ENCODE measurements at regions not wholly inside any gene's neighbourhood (a gene's known extent, or its start where the extent isn't known, plus 50 kb on each side); places are given as distances from the start of the nearest gene placed in this dataset.

DNA sequence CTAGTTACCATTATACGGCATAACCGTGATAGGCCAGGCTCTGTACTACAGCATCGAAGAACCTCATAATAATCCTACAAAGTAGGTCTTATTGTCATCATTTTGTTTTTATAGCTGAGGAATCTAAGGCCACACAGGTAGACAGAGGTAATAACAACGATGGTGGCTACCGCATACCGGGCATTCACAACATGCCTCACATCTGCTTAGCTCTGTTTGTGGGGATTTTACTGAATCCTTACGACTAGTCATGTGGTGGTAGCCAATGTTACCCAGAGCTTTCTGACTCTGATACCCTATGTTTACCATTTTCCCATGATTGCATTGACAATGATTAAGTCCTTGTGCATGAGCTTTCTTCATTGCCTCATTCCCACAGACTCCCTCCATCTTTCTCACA lies 269.4 kb downstream of the TCF7L2 start:
- DNase-seq = no peak

DNA sequence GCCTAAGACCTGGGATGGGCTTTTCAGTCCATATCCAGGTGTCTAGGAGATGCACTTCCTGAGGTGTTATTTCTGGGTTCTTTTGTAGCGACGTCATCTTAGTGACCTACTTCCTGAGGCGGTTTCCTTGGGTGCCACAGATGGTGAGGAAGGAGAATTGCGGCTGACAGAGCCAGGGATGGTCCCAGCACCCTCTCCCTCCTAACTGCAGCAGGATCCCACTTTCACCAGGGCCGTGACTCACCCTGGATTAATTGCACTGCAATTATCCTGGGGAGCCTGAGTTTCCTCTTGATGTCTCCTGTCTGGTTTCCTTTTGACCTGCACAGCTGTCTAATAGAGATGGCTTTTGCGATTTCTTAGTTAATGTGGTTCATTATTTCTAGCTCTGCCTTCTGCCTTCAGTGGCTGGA lies 271.7 kb downstream of the TCF7L2 start:
- DNase-seq = no peak

DNA sequence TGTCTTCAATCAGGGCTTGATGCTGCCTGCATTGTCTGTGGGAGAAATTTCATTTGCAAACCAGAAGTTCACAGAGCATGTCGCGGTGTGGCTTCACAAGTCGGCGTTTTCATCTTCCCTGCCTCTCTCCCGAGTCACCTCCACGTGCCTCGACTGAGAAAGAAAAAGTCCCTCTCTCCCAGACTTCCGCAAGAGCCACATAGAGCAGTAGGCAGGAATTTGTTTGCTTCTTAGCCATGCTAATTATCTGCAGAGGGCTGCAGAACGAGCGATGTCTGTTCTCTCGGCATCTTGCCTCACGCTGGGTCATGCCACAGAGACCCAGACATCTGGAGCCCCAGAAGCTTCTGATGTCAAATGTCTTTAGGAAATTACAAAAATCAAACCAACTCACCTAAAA lies 272.2 kb downstream of the TCF7L2 start:
- no peak for DNase-seq

DNA sequence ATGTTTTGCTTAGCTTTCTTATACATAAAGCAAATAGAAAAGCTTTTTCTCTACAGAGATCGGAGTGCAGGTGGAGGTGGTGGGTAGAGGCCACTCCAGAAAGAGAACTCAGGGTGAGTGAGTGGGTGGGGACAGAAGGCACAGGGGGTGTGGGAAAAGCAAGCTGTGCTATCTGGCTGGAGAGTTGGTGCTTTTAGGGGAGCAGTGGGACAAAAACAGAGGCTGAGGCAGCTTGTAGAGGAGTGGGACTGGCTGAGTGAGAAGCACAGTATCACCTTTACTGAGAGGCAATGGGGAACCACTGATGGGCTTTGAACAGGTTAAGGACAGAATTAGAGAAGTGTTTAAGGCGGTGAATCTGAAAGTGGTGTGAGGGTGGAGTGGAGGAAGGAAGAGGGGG lies 275.3 kb downstream of the TCF7L2 start:
- no peak for DNase-seq

DNA sequence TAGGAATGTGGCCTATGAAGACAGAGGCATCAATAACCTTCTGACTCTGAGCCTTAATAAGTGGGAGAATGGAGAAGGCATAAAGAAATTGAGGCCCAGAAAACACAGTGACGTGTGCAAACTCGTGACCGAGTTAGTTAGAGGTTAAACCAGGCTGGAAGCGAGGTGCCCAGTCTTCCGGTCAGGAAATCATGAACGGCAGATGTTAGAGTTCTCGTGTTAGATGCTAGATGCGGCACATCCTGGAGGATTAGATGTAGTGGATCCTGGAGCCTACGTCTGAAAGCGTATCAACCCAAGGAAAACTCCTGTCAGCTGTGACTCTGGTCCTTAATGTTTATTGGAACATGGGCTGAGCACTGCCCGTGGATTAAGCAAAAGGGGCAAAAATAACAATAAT lies 275.9 kb downstream of the TCF7L2 start:
- no peak for DNase-seq

DNA sequence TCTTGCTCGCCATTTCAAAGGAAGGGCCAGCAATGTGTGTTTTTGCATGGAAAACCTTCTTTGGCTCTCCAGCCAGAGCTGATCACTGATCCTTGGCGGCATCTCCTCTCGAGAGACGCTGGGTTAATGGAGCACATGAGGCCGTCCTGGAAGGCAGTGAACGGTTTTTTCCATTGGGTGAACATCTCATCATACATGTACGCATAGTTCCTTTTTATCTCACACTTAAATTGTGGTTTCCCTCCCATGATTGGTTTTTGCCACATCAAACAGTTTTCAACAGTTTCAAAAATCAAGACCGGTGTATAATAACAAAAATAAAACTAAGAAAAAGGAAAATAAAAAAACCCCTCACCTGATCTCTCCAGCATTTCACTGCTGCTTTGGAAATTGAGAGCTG lies 276.4 kb downstream of the TCF7L2 start:
- no peak for DNase-seq

DNA sequence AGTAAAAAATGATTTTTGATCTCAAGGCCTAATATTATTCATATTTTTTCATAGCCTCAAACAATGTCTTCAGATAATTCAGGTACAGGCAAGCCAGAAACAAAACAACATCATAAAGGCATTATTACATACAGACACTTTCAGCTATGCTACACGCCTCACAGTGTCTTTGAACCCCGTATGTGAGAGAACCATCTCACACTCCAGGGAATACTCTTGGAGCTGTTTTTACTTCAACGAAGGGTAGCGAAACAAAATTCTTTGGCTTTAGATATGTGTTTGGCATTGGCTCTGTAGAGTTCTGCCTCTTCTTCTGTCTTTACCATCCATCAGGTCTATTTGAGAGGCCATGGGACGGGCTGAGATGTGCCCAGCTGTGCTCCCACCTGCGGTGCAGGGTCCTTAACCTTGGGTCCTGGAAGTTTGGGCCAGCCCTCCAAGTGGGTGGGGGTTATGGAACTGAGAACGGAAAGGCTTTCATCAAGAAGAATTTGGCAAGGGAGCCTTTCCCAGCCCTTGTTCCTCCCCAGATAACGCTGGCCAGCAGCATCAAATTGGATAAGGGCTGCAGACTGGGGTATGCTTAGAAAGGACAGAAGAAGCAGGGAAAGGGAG lies 276.9 kb downstream of the TCF7L2 start:
- DNase-seq = no peak

DNA sequence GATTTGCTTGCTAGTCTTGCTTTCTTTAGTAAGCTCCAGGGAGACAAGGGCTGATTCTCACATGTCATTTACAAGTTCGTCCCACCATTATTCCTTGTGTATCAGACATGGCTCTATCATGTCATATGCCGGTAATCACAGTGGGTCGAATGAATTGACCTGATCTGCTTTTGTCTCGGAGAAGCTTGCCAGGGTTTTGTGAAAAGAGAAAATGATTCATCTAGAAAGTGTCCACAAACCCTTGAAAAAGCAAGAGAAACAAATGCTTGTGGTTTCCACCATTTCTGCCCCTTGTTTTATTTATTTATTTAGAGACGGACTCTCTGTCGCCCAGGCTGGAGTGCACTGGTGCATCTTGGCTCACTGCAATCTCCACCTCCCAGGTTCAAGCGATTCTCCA lies 278.5 kb downstream of the TCF7L2 start:
- no peak for DNase-seq

DNA sequence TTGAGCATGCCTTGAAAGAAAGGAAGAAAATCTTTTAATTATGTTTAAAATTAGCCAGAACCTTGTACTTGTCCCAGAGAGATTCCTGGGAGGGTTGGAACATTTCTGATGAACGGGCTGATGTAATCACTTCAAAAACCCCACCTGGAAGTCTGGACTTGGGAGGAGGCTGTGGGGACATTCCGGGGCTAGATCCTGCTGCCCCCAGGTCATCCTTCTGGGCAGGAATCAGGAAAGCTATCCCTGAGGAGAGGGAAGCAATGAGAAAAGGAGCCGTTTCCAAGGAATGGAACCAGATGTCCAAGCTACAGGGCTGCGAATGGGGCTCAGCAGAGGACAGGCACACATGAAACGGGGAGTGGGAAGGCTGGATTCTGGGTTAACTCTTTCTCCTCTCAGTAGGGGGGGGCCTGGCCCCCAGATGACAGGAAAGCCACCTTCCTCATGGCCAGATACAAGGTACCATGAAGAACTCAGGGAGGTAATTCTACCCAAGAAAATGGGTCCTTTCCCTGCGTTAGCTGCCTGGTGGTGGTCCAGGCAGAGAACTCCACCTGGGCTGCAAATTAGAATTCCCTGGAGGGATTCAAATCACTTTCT lies 280.1 kb downstream of the TCF7L2 start:
- DNase-seq = no peak

DNA sequence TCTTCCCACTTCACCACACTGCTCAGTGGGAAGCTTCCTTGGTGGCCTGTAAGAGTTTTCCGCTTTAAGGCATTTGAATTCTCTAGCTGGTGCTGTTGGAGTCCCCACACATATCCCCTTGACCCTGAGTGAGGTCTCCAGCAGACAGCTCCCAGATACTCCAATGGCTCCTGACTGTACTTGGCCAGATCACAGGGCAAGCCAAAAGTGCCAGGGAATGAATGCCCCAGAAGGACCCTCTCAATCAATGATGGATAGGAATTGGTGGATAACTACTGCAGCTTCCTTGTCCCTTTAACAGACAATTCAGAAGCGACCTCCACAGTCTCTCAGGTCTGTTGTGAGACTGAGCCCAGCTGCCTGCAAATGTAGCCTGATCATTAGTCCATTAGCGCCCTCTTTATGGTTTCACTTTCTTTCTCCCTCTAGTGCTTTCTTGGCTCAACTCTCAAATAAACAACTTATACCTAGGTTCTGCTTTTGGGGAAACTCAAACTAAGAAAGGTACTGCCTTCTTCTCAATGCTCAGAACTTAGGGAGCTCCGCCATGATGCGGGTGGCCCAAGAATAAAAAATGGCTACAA lies 283.0 kb downstream of the TCF7L2 start:
- no peak for DNase-seq

DNA sequence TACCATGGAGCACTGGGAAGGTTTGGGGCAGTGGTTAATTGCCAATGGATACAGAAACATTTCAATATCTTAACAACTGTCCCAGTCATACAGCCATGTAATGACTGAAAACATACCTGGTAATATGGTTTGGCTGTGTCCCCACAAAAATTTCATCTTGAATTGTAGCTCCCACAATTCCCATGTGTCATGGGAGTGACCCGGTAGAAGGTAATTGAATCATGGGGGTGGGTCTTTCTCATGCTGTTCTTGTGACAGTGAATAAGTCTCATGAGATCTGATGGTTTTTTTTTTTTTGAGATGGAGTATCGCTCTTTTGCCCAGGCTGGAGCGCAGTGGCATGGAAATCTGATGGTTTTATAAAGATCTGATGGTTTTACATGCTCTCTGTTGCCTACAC lies 284.4 kb downstream of the TCF7L2 start:
- no peak for DNase-seq

DNA sequence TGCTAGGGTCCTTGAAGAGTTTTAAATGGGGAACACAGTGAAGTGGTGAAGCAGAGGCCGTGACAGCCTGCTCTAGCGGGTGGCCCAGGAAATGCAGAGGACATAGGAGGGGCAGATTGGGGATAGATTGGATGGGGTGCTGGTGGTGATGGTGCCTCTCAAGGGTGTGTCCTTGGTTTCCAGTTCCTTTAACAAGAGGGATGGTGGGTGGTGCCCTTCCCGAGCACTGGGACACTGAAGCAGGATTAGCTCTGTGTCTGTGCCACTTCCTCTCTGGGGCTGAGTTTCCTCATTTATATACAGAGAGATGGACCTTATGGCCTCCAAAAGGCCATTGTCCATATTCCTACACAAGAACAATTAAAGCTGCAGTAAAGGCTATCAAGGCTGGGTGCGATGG lies 285.5 kb downstream of the TCF7L2 start:
- DNase-seq = no peak

DNA sequence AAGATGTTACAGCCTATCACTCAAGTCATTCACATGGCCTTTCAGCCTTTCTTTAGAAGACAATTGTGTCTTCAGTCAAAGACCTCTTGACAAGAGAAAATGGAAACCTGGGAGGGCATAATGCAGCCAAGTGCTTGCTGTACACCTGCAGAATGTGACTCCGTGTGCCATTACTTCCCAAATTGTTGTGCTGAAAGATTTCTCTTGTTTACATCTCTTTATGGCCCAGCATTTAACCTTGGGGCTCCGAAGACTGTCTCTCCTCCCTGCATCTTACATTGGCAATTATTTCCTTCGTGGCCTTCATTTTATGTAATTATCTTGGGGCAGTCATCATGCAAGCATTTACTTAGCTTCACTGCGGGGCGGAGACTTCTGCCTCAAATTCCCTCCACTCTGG lies 287.0 kb downstream of the TCF7L2 start:
- no peak for DNase-seq

DNA sequence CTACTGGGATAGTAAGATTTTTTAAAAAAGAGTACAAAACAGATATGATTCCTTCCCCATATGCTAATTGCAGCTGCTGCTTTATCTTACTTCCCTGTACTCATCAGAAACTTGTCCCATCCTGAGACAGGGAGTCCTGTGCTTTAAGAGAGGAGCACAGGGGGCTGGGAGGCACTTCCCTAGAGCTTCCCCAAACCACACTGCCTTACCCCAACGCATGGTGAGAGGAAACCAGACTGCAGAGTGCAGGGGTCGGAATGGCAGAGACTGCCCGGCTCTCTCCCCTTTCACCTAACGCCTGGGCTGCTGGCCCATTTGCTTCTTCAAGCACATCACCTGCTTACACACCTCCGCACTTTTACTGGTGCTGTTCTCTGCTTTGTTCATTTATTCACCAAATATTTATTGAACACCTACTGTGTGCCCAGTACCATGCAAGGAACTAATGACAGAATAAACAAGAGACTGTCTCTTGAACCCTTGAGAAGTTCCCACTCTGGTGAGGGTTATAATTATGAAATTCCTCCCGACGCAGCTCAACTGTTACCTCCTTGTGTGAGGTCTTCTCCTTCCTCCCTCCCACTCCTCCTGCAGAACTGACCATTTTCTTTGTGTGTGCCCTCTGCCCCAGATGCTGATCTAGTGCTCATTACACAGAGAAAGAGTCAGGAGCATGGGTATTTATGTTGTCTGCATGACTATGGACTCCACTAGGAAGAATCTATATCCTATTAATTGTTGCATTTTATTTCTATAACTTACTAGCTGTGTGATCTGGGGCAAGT lies 289.7 kb downstream of the TCF7L2 start:
- no peak for DNase-seq

DNA sequence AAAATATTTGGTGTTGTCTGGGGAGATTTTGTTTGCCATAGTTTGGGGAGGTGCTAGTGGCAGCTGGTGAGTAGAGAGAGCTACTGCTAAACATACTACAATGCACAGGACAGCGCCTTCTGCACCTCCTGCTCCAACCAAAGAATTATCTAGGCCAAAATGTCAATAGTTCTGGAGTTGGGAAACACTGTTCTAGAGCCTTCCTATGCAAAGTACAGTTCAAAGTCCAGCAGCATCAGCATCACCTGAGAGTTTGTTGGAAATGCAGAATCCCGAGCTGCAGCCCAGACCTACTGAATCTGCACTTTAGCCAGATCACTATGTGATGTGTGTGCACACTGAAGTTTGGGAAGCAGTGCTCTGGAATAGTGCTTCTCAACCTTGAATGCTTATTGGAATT lies 290.7 kb downstream of the TCF7L2 start:
- no peak for DNase-seq

DNA sequence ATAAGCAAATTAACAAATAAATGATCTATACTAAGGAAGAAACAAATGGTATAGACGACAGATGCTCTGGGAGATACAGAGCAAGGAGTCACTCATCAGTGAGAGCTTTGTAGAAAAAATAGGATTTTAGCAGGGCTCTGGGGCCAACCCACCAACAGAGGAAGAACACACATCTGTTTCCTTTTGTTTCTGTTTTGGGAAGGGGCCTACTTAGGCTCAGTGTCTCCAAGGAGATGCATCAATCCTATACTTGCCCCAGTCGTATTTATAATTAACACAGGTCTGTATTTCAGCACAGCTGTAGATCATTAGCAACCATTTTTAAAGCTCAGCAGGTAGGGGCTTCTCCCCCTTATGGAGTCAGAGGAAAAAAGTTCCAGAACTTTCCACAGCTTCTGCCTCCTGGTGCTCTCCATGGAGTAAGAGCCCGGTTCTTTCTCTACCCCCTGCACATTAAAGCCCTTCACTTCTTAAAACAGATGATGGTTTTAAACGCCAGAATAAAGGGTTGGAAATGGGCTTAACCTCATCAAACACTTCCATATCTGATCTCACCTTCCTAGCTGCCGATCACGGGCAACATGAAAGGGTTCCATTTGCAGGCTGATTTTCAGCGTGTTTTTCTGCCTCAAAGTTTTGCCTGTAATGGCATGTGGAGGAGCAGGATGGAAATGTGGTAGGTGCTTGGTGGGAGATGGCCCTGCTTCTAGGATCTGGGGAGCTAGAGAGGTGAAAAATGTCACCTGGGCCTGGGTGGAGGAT lies 291.7 kb downstream of the TCF7L2 start:
- no peak for DNase-seq

DNA sequence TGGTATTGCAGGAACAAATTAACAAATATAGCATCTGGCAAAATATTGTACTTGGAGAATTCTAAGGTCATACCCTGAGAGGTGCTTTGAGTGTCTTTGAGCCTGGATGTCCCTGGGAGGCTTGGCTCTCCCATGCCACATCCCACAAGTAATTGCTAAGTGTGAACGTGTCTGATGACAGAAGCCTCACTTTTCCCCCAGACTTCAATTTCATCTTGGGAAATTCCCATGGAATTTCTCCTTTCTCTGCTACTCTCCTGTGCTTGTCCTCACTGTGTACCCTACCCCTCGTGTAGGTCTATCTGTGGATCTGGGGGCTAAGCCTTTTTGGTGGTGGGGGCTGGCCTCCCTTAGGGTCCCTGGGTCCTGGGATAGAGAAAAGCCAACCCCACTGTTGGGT lies 293.3 kb downstream of the TCF7L2 start:
- DNase-seq = no peak

DNA sequence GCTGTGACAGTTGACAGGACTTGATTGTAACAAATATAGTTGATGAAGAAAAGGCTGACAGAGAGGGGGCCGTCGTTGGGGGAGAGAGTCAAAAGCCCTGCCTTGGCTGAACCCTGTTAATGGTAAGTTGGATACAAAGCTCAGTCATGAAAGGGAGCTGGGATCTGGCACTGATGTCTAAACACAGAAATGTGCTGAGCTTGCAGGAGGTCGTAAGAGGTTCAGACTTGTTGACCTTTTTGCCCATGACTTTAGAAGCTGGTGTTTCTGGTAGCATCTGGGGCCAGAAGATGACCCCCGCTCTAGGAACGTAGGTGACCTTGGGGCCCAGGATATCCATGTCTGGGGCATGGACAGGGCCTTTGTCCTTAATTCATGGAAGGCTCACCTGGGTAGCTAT lies 294.7 kb downstream of the TCF7L2 start:
- DNase-seq = no peak

DNA sequence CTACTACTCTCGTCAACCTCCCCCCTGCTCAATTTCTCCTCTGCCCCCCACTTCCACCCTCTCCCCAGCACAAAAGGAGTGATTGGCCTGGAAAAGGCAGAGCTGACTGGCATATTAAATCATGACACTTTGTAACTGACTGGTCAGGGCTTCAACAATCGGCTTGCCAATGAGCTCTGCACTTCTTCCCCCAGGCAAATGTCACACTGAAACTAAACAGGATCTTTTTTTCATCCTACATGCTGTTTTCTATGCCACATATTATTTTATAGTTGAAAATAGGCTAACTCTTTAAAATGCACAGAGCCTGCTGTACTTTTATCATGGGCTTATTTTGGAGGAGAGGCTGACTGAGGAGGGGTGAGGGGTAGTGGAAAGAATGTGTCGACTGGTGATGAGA lies 295.2 kb downstream of the TCF7L2 start:
- DNase-seq = no peak

DNA sequence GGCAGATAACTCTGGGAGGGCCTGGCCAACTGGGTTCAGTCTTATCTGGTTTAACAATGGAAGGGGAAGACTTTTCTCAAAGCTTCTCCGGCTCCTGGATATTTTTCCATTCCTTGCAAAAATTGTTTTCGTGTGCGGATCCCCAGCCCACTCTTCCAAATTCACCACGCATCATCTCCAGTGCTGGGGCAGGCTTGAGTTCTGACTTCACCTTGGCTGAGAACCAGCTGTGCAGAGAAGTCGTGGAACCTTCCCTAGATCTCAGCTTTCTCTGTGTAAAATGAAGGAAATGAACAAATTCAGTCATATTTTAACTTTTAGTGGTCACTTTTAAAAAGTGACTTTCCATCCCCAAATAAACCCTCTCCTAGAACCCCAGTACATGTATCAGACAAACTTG lies 297.0 kb downstream of the TCF7L2 start:
- no peak for DNase-seq

DNA sequence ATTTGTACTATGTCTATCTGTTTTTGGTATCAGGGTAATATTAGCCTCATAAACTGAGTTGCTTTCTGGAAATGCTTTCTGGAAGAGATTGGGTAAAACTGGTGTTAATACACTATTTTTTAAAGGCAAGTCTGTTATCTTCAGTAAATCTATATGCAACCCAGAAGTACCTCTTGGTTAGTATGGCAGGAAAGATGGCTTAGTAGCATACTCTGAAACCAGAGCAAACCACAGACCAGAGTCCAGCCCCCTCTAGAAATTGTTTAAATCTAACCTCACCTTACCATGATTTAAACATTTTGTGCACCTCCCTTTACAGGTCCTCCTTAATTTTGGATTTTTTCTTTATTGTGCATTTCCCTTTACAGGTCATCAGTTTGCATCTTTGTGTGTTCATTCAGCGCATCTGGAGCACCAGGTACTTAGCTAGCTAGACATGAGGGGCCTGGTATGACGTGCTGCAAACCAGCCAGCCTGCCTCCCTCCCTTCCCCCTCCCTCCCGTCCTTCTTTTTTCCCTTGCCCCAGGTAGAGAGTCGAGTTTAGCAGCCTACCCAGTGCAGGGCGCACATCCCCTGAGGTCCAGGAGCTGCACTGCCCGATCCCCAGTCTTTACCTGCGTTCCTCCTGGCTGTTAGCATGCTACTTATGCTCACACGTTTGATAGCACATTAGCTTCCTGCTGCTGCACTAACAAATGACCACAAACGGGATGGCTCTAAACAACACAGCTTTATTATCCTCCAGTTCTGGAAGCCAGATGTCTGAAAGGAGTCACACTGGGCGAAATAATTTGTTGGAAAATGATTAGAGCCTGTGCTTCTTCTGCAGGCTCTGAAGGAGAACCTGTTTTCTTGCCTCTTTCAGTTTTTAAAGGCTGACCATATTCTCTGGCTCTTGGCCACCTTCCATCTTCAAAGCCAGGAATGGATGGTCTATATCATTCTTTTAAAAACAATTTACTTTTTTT lies 299.9 kb upstream of the HABP2 start:
- DNase-seq = no peak

DNA sequence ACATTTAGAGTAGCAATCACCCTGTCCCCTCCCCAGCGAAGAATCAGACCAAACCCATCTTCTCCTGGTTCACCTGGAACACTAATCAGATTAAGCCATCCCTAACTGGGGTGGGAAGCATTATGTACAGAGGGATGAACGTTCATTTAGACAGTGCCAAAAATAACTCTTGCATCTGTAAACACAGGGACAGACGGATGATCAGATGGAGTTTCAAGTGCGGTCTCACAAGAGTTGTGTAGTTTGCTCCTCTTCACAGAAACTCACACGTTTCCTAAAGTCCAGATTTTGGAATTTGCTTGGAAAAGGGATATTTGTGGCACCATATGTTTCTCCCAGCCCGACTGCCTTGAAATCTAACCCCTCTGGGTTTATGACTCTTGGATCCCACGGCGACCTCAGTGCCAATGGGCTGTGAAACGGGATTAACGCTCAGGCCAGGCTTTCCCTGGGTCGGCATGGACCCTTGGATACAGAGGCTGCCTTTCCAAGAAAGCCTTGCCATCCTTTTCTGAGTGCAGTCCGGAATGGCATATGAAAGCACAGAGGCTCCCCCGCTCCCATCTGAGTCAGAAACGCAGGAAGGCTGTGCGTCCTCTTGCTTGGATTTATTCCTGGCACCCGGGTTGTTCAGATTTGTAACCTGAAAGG lies 293.2 kb upstream of the HABP2 start:
- DNase-seq = no peak
